Neural progenitor cell (in vitro differentiated cells): ENCODE measurements at regions not wholly inside any gene's neighbourhood (a gene's known extent, or its start where the extent isn't known, plus 50 kb on each side); places are given as distances from the start of the nearest gene placed in this dataset.

Experiments used
- DNase-seq: peaks from one replicate; pipeline ENCODE4 v3.0.0-alpha.2; 2016; ENCODE audit warnings: low spot score
- H2AFZ ChIP-seq: fragments of 200-600 bp; sonication (generic); replicated peaks from 2 replicates; pipeline ENCODE4 v1.6.1; 2016; ENCODE audit warnings: antibody characterized with exemption
- H3F3A ChIP-seq: fragments of 200-600 bp; sonication (generic); 2 replicates; pipeline ENCODE4 v1.6.1; 2016; ENCODE audit warnings: antibody characterized with exemption, low read depth
- H3K27ac ChIP-seq: fragments of 200-600 bp; sonication (generic); 2 replicates; pipeline ENCODE4 v1.5.1; 2016; ENCODE audit warnings: mild to moderate bottlenecking
- H3K27me3 ChIP-seq: fragments of 200-600 bp; sonication (generic); 2 replicates; pipeline ENCODE4 v1.6.1; 2016; ENCODE audit warnings: mild to moderate bottlenecking, moderate library complexity
- H3K36me3 ChIP-seq: fragments of 200-600 bp; sonication (generic); 2 replicates; pipeline ENCODE4 v1.5.1; 2016
- H3K4me1 ChIP-seq: fragments of 200-600 bp; sonication (generic); 2 replicates; pipeline ENCODE4 v1.6.1; 2016; ENCODE audit warnings: mixed run types
- H3K4me2 ChIP-seq: fragments of 200-600 bp; sonication (generic); 2 replicates; pipeline ENCODE4 v1.6.1; 2016
- H3K4me3 ChIP-seq: fragments of 200-600 bp; sonication (generic); 2 replicates; pipeline ENCODE4 v1.5.1; 2016
- H3K79me2 ChIP-seq: fragments of 200-600 bp; sonication (generic); 2 replicates; pipeline ENCODE4 v1.6.1; 2016; ENCODE audit warnings: low read depth
- H3K9ac ChIP-seq: fragments of 200-600 bp; sonication (generic); 2 replicates; pipeline ENCODE4 v1.6.1; 2016
- H3K9me3 ChIP-seq: fragments of 200-600 bp; sonication (generic); 2 replicates; pipeline ENCODE4 v1.5.1; 2016; ENCODE audit warnings: low read depth
- H4K20me1 ChIP-seq: fragments of 200-600 bp; sonication (generic); 2 replicates; pipeline ENCODE4 v1.6.1; 2016; ENCODE audit warnings: low read depth
- H3K27ac Mint-ChIP-seq: 3 replicates; pipeline ENCODE4 v1.8.0; 2021; ENCODE audit warnings: mixed read lengths
- H3K27me3 Mint-ChIP-seq: 2 replicates; pipeline ENCODE4 v1.8.0; 2022; ENCODE audit warnings: low read depth, mild to moderate bottlenecking, inconsistent platforms, moderate library complexity, mixed read lengths; ENCODE audit not compliant: insufficient read depth
- H3K36me3 Mint-ChIP-seq: 3 replicates; pipeline ENCODE4 v1.8.0; 2021; ENCODE audit warnings: mixed read lengths
- H3K4me1 Mint-ChIP-seq: 3 replicates; pipeline ENCODE4 v1.8.0; 2021; ENCODE audit warnings: mixed read lengths
- H3K4me3 Mint-ChIP-seq: 3 replicates; pipeline ENCODE4 v1.8.0; 2021; ENCODE audit warnings: mild to moderate bottlenecking, moderate library complexity, mixed read lengths
- H3K9me3 Mint-ChIP-seq: 3 replicates; pipeline ENCODE4 v1.8.0; 2020; ENCODE audit warnings: mixed read lengths
- EZH2 ChIP-seq: fragments of 200-600 bp; sonication (generic); IDR thresholded peaks from 2 replicates; pipeline ENCODE4 v1.6.1; 2017; ENCODE audit warnings: antibody characterized with exemption, mild to moderate bottlenecking, moderate library complexity
- EZH2phosphoT487 ChIP-seq: fragments of 200-600 bp; sonication (generic); IDR thresholded peaks from 2 replicates; pipeline ENCODE4 v1.6.1; 2017; ENCODE audit warnings: antibody characterized with exemption
- TF ChIP-seq, protein P1 (sequence below): fragments of 200-600 bp; sonication (generic); IDR thresholded peaks from 2 replicates; pipeline ENCODE4 v1.5.1; 2017; ENCODE audit warnings: antibody characterized with exemption, mild to moderate bottlenecking

DNA sequence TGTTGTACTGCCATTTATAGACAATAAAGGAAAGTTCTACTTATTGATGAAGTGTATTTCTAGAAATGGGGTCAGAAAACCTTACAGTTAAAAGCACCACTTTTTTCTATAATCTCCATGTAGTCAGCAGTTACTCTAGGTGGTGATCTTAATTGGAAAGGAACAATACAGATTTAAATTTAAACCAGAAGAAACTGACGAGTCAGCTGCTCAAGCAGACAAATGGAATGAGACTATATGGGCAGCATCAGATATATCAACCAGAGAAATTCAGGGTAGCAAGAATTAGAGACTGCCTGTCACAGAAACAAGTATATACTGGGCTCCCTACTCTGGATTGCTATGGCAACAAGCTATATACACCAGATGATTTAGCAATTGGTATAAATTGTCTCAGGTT, 99.6 kb upstream of the SCG2 start:
- peaks cover 5% of the 10 kb centered on the region for H3K4me1 Mint-ChIP-seq
- no peak overlapping the region for H3K4me3 Mint-ChIP-seq
- H3K4me3 ChIP-seq, result no peak overlapping the region
- no peaks in the 10 kb centered on the region for H3F3A ChIP-seq
- H3K36me3 ChIP-seq, result no peaks in the 10 kb centered on the region
- H3K27ac ChIP-seq, result no peak overlapping the region
- no peak overlapping the region for H3K4me2 ChIP-seq
- H3K36me3 Mint-ChIP-seq, result peaks cover 2% of the 10 kb centered on the region
- no peak overlapping the region for H3K27ac Mint-ChIP-seq
- TF ChIP-seq EZH2 (no peak), EZH2phosphoT487 (no peak)
- TF ChIP-seq, protein P1, sequence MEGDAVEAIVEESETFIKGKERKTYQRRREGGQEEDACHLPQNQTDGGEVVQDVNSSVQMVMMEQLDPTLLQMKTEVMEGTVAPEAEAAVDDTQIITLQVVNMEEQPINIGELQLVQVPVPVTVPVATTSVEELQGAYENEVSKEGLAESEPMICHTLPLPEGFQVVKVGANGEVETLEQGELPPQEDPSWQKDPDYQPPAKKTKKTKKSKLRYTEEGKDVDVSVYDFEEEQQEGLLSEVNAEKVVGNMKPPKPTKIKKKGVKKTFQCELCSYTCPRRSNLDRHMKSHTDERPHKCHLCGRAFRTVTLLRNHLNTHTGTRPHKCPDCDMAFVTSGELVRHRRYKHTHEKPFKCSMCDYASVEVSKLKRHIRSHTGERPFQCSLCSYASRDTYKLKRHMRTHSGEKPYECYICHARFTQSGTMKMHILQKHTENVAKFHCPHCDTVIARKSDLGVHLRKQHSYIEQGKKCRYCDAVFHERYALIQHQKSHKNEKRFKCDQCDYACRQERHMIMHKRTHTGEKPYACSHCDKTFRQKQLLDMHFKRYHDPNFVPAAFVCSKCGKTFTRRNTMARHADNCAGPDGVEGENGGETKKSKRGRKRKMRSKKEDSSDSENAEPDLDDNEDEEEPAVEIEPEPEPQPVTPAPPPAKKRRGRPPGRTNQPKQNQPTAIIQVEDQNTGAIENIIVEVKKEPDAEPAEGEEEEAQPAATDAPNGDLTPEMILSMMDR, result no peak
- H3K79me2 ChIP-seq, result no peaks in the 10 kb centered on the region
- no peaks in the 10 kb centered on the region for H4K20me1 ChIP-seq
- DNase-seq, result no peak
- H3K4me1 ChIP-seq, result no peaks in the 10 kb centered on the region
- no peaks in the 10 kb centered on the region for H3K9me3 ChIP-seq
- no peaks in the 10 kb centered on the region for H3K9me3 Mint-ChIP-seq
- H3K27me3 ChIP-seq, result no peaks in the 10 kb centered on the region
- no peak overlapping the region for H3K9ac ChIP-seq
- no peaks in the 10 kb centered on the region for H3K27me3 Mint-ChIP-seq
- no peak overlapping the region for H2AFZ ChIP-seq

DNA sequence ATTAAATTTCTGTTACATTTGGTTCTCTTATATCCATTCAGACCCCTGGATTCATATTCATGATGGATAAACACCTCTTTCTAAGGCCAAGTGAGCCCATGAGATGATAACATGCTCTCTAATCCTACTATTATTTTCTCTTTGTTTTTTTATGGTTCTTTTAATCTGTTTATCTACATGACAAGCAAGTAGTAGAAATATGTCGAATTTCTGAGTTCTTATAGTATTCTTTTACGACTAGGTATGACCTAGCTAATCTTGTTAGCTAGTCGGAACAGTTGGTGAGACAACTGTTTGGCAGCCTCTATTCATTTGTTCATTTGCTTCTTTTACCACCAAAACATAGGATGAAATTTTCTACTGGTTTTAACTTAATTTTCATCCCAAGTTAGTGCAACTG, 98.1 kb upstream of the SCG2 start:
- TF ChIP-seq EZH2 (no peak), EZH2phosphoT487 (no peak)
- TF ChIP-seq, protein P1, result no peak
- H3K9me3 ChIP-seq, result no peaks in the 10 kb centered on the region
- H3K4me3 Mint-ChIP-seq, result no peak overlapping the region
- H3K9ac ChIP-seq, result no peak overlapping the region
- H3K27ac ChIP-seq, result no peak overlapping the region
- no peaks in the 10 kb centered on the region for H3K27me3 ChIP-seq
- H3K9me3 Mint-ChIP-seq, result peaks cover 6% of the 10 kb centered on the region
- H3K4me1 Mint-ChIP-seq, result peaks cover 5% of the 10 kb centered on the region
- no peak overlapping the region for H3K4me2 ChIP-seq
- no peaks in the 10 kb centered on the region for H4K20me1 ChIP-seq
- no peak for DNase-seq
- H3K4me1 ChIP-seq, result no peaks in the 10 kb centered on the region
- no peaks in the 10 kb centered on the region for H3K36me3 ChIP-seq
- no peaks in the 10 kb centered on the region for H3K79me2 ChIP-seq
- H3F3A ChIP-seq, result no peaks in the 10 kb centered on the region
- no peak overlapping the region for H3K4me3 ChIP-seq
- no peaks in the 10 kb centered on the region for H3K27me3 Mint-ChIP-seq
- H3K27ac Mint-ChIP-seq, result no peak overlapping the region
- H2AFZ ChIP-seq, result no peak overlapping the region
- peaks cover 5% of the 10 kb centered on the region for H3K36me3 Mint-ChIP-seq

GRCh38 chr2:223697892-223698645, 95.9 kb upstream of the SCG2 start:
- H3K27me3 Mint-ChIP-seq, result peaks cover 2% of the 10 kb centered on the region
- no peaks in the 10 kb centered on the region for H3K4me1 ChIP-seq
- no peak overlapping the region for H3K4me3 ChIP-seq
- H3K79me2 ChIP-seq, result no peaks in the 10 kb centered on the region
- no peaks in the 10 kb centered on the region for H3K27me3 ChIP-seq
- peaks cover 5% of the 10 kb centered on the region for H3K36me3 Mint-ChIP-seq
- no peak overlapping the region for H3K27ac Mint-ChIP-seq
- H3K4me3 Mint-ChIP-seq, result no peak overlapping the region
- H2AFZ ChIP-seq, result no peak overlapping the region
- H3F3A ChIP-seq, result no peaks in the 10 kb centered on the region
- no peak overlapping the region for H3K27ac ChIP-seq
- no peaks in the 10 kb centered on the region for H4K20me1 ChIP-seq
- no peak overlapping the region for H3K9ac ChIP-seq
- DNase-seq, result no peak
- H3K9me3 ChIP-seq, result no peaks in the 10 kb centered on the region
- TF ChIP-seq EZH2phosphoT487, result no peak
- TF ChIP-seq EZH2, result no peak
- TF ChIP-seq, protein P1, result no peak
- H3K4me1 Mint-ChIP-seq, result peaks cover 11% of the 10 kb centered on the region
- H3K36me3 ChIP-seq, result no peaks in the 10 kb centered on the region
- no peak overlapping the region for H3K4me2 ChIP-seq
- peaks cover 6% of the 10 kb centered on the region for H3K9me3 Mint-ChIP-seq
